ENCODE measurements at regions not wholly inside any gene's neighbourhood (a gene's known extent, or its start where the extent isn't known, plus 50 kb on each side); places are given as distances from the start of the nearest gene placed in this dataset. TPM values are rescaled to one million over a fixed set of nuclear protein-coding genes. Genes with fewer than 3 reads are reported as not detected.

DNA sequence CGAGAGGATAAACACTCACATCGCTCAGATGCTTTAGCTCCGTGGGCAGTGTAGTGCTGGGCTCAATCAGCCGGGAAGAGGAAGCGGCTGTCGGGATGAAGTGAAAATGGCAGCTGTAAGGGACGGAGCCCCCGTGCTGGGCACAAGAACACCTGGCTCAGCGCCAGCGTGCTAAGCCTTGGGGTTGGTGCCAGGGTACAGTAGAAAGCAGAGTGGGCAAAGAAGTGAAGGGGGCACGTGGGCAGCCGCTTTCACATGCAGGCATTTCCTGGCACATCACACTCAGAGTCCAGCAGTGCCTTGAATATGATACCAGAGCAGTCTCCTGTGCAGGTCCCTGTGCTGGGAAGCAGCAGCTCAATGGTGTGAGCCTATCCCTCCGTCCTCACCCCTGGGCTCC lies 51.1 kb upstream of the FOXF1 start:
- H3K4me2 ChIP-seq (ENCODE audit: insufficient read depth, low read length): no peak overlapping the region
- H3K27ac ChIP-seq (ENCODE audit: low read depth, low read length): no peak overlapping the region
- H3K36me3 ChIP-seq (ENCODE audit: insufficient read depth, low read length): no peaks in the 10 kb centered on the region
- no peak for DNase-seq (ENCODE audit: insufficient read length, low spot score, missing footprints)
- TF ChIP-seq, protein P1, sequence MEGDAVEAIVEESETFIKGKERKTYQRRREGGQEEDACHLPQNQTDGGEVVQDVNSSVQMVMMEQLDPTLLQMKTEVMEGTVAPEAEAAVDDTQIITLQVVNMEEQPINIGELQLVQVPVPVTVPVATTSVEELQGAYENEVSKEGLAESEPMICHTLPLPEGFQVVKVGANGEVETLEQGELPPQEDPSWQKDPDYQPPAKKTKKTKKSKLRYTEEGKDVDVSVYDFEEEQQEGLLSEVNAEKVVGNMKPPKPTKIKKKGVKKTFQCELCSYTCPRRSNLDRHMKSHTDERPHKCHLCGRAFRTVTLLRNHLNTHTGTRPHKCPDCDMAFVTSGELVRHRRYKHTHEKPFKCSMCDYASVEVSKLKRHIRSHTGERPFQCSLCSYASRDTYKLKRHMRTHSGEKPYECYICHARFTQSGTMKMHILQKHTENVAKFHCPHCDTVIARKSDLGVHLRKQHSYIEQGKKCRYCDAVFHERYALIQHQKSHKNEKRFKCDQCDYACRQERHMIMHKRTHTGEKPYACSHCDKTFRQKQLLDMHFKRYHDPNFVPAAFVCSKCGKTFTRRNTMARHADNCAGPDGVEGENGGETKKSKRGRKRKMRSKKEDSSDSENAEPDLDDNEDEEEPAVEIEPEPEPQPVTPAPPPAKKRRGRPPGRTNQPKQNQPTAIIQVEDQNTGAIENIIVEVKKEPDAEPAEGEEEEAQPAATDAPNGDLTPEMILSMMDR (IDR thresholded peaks at IDR 0.05; ENCODE audit: extremely low read depth, low read depth, low read length): no peak
- no peaks in the 10 kb centered on the region for H3K79me2 ChIP-seq (ENCODE audit: insufficient read depth, low read length)
- H4K20me1 ChIP-seq (ENCODE audit: insufficient read depth, low read length): peaks cover 3% of the 10 kb centered on the region
- H3K9me3 ChIP-seq (ENCODE audit: low read depth, low read length): peaks cover 4% of the 10 kb centered on the region
- peaks cover 50% of the 10 kb centered on the region for H3K27me3 ChIP-seq (ENCODE audit: insufficient read depth, low read length)
- no peak overlapping the region for H2AFZ ChIP-seq (ENCODE audit: low read length)
- H3K4me1 ChIP-seq (ENCODE audit: insufficient read depth, low read length): no peaks in the 10 kb centered on the region
- H3K4me3 ChIP-seq (ENCODE audit: insufficient read depth, low read length): no peak overlapping the region

Small RNA genes in the stretch of these regions (small RNA-seq; reads per million reads assigned to genes)
- not detected for gene RF00019
